Loucy (cell line): ENCODE measurements at regions not wholly inside any gene's neighbourhood (a gene's known extent, or its start where the extent isn't known, plus 50 kb on each side); places are given as distances from the start of the nearest gene placed in this dataset.

ENCODE experiments used
- H2AFZ ChIP-seq: fragments of 200-600 bp; sonication (generic); 2 replicates; pipeline ENCODE4 v1.6.0; 2016; ENCODE audit warnings: antibody characterized with exemption, mild to moderate bottlenecking, low read length, moderate library complexity
- H3F3A ChIP-seq: fragments of 200-600 bp; 2 replicates; pipeline ENCODE4 v1.6.0; 2016; ENCODE audit warnings: antibody characterized with exemption, low read depth, mild to moderate bottlenecking
- H3K27me3 ChIP-seq: fragments of 200-600 bp; sonication (generic); 2 replicates; pipeline ENCODE4 v1.6.1; 2014; ENCODE audit warnings: low read length, mild to moderate bottlenecking; ENCODE audit not compliant: insufficient read depth, poor library complexity, severe bottlenecking
- H3K36me3 ChIP-seq: fragments of 200-600 bp; sonication (generic); 2 replicates; pipeline ENCODE4 v1.6.1; 2016; ENCODE audit warnings: low read length; ENCODE audit not compliant: insufficient read depth
- H3K4me1 ChIP-seq: fragments of 200-600 bp; sonication (generic); 2 replicates; pipeline ENCODE4 v1.5.1; 2014; ENCODE audit warnings: low read length, mild to moderate bottlenecking; ENCODE audit not compliant: insufficient read depth, poor library complexity, severe bottlenecking
- H3K4me2 ChIP-seq: fragments of 200-600 bp; sonication (generic); 2 replicates; pipeline ENCODE4 v1.6.0; 2014; ENCODE audit warnings: antibody characterized with exemption, low read length, low read depth, mild to moderate bottlenecking; ENCODE audit not compliant: poor library complexity, severe bottlenecking
- H3K4me3 ChIP-seq: fragments of 200-600 bp; sonication (generic); 2 replicates; pipeline ENCODE4 v1.5.1; 2014; ENCODE audit warnings: low read length, mild to moderate bottlenecking, mixed read lengths; ENCODE audit not compliant: poor library complexity, severe bottlenecking
- H3K79me2 ChIP-seq: fragments of 200-600 bp; sonication (generic); 2 replicates; pipeline ENCODE4 v1.6.1; 2014; ENCODE audit warnings: low read length; ENCODE audit not compliant: insufficient read depth
- H3K9ac ChIP-seq: fragments of 200-600 bp; sonication (generic); 2 replicates; pipeline ENCODE4 v1.6.0; 2014; ENCODE audit warnings: mild to moderate bottlenecking, low read depth, low read length, moderate library complexity; ENCODE audit not compliant: poor library complexity, severe bottlenecking
- H3K9me2 ChIP-seq: fragments of 200-600 bp; sonication (generic); replicated peaks from 2 replicates; pipeline ENCODE4 v1.6.1; 2016; ENCODE audit warnings: low read depth, low read length, mixed read lengths
- H3K9me3 ChIP-seq: fragments of 200-600 bp; sonication (generic); 2 replicates; pipeline ENCODE4 v1.6.1; 2014; ENCODE audit warnings: mild to moderate bottlenecking, antibody characterized with exemption, low read length, low read depth; ENCODE audit not compliant: insufficient read depth
- H4K20me1 ChIP-seq: fragments of 200-600 bp; sonication (generic); 2 replicates; pipeline ENCODE4 v1.6.0; 2014; ENCODE audit warnings: antibody characterized with exemption, low read length, mild to moderate bottlenecking; ENCODE audit not compliant: insufficient read depth, poor library complexity, severe bottlenecking
- EZH2phosphoT487 ChIP-seq: fragments of 200-600 bp; IDR thresholded peaks from 2 replicates; pipeline ENCODE4 v1.6.1; 2018; ENCODE audit warnings: antibody characterized with exemption, mild to moderate bottlenecking, moderate library complexity, borderline replicate concordance
- TF ChIP-seq, protein P1 (sequence below): fragments of 200-600 bp; sonication (generic); conservative IDR thresholded peaks from 2 replicates; pipeline ENCODE4 v1.5.1; 2014; ENCODE audit warnings: mild to moderate bottlenecking, antibody characterized with exemption, low read length

DNA sequence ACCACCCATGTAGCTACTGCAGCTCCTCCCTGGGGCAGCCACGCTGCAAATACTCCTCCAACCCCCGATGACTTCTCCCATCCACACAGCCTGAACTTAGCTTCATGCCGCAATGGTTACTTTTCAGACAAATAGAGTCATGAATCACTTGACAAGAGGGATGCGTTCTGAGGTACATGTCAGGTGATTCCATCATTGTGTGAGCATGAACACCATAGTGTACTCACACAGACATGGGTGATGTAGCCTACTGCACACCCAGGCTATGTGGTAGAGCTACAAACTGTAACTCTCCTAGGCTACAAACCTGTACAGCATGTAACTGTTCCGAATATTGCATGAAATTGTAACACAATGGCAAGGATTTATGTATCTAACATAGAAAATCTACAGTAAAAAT lies 298.5 kb upstream of the SLC35B3 start:
- TF ChIP-seq, protein P1, sequence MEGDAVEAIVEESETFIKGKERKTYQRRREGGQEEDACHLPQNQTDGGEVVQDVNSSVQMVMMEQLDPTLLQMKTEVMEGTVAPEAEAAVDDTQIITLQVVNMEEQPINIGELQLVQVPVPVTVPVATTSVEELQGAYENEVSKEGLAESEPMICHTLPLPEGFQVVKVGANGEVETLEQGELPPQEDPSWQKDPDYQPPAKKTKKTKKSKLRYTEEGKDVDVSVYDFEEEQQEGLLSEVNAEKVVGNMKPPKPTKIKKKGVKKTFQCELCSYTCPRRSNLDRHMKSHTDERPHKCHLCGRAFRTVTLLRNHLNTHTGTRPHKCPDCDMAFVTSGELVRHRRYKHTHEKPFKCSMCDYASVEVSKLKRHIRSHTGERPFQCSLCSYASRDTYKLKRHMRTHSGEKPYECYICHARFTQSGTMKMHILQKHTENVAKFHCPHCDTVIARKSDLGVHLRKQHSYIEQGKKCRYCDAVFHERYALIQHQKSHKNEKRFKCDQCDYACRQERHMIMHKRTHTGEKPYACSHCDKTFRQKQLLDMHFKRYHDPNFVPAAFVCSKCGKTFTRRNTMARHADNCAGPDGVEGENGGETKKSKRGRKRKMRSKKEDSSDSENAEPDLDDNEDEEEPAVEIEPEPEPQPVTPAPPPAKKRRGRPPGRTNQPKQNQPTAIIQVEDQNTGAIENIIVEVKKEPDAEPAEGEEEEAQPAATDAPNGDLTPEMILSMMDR: no peak
- no peak for TF ChIP-seq EZH2phosphoT487

DNA sequence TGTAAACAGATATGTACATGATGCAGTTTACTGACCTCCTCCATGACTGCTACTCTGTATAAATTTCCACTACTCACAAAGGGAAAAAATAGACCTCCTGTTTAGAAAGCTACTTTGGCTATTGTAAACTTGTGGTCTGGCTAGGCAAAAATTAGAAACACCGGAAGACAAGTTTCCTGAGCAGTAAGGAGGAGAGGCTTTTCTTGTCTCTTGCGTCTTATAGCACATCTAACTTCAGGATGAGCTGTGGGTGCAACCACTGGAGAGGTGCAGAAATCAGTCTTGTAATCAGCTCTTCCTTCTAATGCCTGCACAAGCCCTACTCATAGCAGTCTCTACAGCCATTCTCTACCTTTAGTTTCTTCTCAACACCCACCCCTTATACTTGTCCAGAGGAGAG lies 296.5 kb upstream of the SLC35B3 start:
- H2AFZ ChIP-seq: no peak overlapping the region
- H4K20me1 ChIP-seq: no peaks in the 10 kb centered on the region
- H3K9me2 ChIP-seq: no peaks in the 10 kb centered on the region
- H3K36me3 ChIP-seq: no peaks in the 10 kb centered on the region
- H3K4me2 ChIP-seq: no peak overlapping the region
- no peak overlapping the region for H3K9ac ChIP-seq
- no peaks in the 10 kb centered on the region for H3F3A ChIP-seq
- H3K9me3 ChIP-seq: no peaks in the 10 kb centered on the region
- H3K4me1 ChIP-seq: no peaks in the 10 kb centered on the region
- no peaks in the 10 kb centered on the region for H3K27me3 ChIP-seq
- H3K79me2 ChIP-seq: no peaks in the 10 kb centered on the region
- no peak for TF ChIP-seq EZH2phosphoT487
- TF ChIP-seq, protein P1: no peak
- no peak overlapping the region for H3K4me3 ChIP-seq

More for the DNA sequence above, 298.5 kb upstream of the SLC35B3 start:
- Histone ChIP-seq H3K27me3 (no peaks in the 10 kb centered on the region), H3K9me2 (no peaks in the 10 kb centered on the region), H3K4me2 (no peak overlapping the region), H3K9ac (no peak overlapping the region), H4K20me1 (no peaks in the 10 kb centered on the region), H3K36me3 (no peaks in the 10 kb centered on the region), H3K4me1 (no peaks in the 10 kb centered on the region), H2AFZ (no peak overlapping the region), H3K4me3 (no peak overlapping the region), H3K79me2 (no peaks in the 10 kb centered on the region), H3K9me3 (no peaks in the 10 kb centered on the region), H3F3A (no peaks in the 10 kb centered on the region)

DNA sequence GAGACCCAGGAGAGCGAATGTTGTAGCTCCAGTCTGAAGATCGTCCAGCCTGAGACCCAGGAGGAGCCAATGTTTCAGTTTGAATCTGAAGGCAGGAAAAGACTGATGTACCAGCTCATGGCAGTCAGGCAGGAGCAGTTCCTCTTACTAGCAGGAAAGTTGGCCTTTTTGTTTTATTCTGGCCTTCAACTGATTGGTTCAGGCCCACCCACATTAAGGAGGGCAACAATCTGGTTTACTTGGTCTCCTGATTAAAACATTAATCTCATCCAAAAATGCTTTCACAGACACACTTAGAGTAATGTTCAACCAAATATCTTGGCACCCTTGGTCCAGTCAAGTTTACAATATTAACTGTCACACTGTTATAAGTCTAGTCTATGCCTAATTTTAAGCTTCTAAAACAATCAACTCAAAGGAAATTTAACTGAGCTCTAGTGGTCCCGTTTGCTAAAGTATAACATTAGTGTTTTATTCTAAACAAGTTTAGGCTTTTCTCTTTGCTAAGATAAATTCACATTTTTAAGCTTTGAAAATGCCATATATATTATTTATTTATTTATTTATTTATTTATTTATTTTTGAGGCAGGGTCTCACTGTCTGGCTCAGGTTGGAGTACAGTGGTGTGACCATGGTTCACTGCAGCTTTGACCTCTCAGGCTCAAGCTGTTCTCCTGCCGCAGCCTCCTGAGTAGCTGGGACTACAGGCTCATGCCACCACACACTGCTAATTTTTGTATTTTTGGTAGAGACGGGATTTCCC lies 275.5 kb upstream of the SLC35B3 start:
- H3K27me3 ChIP-seq: no peaks in the 10 kb centered on the region

More for the DNA sequence above, 275.5 kb upstream of the SLC35B3 start:
- Histone ChIP-seq H3K4me1 (no peaks in the 10 kb centered on the region), H2AFZ (no peak overlapping the region), H3K4me2 (no peak overlapping the region), H3K36me3 (no peaks in the 10 kb centered on the region), H3K79me2 (no peaks in the 10 kb centered on the region), H3K9ac (no peak overlapping the region), H3K9me3 (no peaks in the 10 kb centered on the region), H3K4me3 (no peak overlapping the region), H3K9me2 (no peaks in the 10 kb centered on the region), H4K20me1 (no peaks in the 10 kb centered on the region), H3F3A (no peaks in the 10 kb centered on the region)
- TF ChIP-seq, protein P1: no peak
- TF ChIP-seq EZH2phosphoT487: no peak
